ENCODE measurements at regions not wholly inside any gene's neighbourhood (a gene's known extent, or its start where the extent isn't known, plus 50 kb on each side); places are given as distances from the start of the nearest gene placed in this dataset.

DNA sequence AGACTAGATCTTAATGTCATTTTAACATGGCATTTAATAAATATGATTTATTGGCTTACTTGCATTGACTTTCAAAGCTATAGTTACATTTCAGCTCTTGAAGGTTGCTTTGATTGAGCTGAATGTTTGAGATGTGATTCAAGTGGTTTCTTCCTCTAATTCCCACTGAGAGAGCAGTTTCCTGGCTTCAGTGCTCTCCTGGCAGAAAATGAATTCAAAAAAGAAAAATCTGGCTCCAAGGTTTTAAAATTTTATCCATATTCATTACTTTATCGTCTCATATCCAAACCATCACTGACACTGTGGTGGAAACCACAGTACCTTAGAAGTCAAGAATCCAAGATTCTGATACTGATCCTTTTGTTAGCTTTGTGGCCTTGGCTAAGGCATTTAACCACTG, 263.1 kb upstream of the HSF2 start:
- TF ChIP-seq, protein P1, sequence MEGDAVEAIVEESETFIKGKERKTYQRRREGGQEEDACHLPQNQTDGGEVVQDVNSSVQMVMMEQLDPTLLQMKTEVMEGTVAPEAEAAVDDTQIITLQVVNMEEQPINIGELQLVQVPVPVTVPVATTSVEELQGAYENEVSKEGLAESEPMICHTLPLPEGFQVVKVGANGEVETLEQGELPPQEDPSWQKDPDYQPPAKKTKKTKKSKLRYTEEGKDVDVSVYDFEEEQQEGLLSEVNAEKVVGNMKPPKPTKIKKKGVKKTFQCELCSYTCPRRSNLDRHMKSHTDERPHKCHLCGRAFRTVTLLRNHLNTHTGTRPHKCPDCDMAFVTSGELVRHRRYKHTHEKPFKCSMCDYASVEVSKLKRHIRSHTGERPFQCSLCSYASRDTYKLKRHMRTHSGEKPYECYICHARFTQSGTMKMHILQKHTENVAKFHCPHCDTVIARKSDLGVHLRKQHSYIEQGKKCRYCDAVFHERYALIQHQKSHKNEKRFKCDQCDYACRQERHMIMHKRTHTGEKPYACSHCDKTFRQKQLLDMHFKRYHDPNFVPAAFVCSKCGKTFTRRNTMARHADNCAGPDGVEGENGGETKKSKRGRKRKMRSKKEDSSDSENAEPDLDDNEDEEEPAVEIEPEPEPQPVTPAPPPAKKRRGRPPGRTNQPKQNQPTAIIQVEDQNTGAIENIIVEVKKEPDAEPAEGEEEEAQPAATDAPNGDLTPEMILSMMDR (IDR thresholded peaks at IDR 0.05), result no peak
- no peak for TF ChIP-seq POLR2A (IDR thresholded peaks at IDR 0.05)

All from transverse colon (tissue), 3 donors.